GM19468 (cell line): ENCODE measurements at regions not wholly inside any gene's neighbourhood (a gene's known extent, or its start where the extent isn't known, plus 50 kb on each side); places are given as distances from the start of the nearest gene placed in this dataset.

Experiments used
- ATAC-seq: cut with Tn5 transposase; IDR thresholded peaks from one replicate; pipeline ENCODE4 v1.9.1; 2021; ENCODE audit warnings: mild to moderate bottlenecking, moderate library complexity, moderate number of reproducible peaks; ENCODE audit not compliant: unreplicated experiment; ENCODE audit errors: extremely low read depth

DNA sequence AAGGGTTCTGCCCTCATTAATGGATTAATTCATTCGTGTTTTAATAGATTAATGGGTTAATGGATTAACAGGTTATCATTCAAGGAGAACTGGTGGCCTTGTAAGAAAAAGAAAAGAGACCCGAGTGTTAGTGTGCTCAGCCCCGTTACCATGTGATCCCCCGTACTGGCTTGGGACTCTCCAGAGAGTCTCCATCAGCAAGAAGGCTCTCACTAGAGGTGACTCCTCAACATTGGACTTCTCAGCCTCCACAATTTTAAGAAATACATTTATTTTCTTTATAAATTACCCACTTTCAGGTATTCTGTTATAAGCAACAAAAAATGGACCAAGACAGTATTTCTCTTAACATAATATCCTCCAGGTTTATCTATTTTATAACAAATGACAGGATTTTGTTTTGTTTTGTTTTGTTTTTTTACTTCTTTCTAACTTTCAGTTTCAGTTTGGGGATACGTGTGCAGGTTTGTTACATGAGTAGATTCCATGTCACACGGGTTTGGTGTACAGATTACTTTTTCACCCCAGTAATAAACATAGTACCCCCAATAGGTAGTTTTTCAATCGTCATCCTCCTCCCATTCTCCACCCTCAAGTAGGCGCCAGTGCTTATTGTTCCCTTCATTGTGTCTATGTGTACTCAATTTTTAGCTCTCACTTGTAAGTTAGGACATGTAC lies 456.1 kb downstream of the DNAH5 start:
- no peak for ATAC-seq

DNA sequence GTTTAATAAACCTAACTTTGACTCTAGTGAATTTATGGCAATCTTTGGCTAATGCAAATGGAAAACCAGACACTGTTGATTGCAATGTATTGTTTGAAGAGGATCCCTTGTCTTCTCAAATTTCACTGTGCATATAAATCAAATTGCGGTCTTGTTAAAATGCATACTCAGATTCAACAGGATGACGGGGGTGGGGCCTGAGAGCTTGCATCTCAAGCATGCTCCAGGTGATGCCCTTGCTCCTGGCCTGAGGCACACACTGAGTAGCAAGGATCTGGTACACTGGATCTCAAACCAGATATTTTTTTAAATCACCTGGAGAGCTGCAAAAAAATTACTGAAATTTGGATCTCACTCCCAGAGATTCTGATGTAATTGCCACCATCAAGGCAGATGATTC lies 463.7 kb downstream of the DNAH5 start:
- no peak for ATAC-seq

DNA sequence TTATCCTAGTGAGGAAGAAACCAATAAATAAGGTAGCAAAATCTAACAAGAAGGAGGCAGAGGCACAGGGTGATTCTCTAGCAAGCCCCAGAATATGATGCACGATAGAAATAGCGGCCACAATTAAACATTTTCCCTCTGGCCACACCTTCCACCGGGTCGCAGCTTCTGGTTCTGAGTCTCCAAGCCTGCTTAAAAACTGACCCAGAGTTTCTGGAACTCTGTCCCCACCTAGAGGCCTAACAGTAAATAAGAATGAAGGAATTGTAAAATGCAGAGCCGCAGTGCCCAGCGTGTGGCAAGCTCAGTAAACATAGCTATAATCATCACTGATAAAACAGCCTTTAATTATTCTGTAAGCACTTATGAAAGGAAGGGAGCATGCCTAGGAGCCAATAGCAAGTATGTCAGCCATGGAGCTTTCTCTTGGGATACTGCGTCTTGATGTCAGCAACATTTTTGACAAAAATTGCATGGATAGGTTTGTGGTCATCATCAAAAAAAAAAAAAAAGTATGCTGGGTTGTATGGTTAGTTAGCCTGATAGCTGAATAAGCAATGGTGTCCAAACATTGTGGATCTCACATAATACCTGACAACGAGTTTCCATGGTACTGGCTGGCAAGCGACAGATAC lies 465.5 kb downstream of the DNAH5 start:
- no peak for ATAC-seq

DNA sequence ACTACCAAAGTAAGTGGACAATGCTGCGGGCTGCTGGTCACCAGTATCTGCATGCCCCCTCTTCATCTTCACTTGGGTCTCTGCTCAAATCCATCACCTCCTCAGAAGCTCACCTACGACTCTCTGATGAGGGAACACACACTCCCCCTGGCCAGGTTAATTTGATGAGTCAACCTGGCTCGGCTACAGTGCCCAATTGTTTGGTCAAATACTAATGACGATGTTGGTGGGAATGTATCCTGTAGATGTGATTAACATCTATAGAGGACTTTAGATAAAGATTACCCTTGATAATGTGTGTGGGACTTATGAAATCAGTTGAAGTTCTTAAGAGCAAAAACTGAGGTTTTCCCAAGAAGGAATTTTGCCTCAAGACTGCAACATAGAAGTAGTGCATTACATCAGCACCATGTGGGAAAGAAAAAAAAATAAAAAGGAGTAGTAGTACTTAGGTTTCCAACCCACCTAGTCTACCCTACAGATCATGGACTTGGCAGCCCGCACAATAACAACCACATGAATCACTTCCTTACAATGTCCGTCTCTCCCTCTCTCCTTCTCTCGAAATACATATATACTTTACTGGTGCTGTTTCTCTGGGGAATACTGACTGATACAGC lies 467.3 kb downstream of the DNAH5 start:
- no peak for ATAC-seq

DNA sequence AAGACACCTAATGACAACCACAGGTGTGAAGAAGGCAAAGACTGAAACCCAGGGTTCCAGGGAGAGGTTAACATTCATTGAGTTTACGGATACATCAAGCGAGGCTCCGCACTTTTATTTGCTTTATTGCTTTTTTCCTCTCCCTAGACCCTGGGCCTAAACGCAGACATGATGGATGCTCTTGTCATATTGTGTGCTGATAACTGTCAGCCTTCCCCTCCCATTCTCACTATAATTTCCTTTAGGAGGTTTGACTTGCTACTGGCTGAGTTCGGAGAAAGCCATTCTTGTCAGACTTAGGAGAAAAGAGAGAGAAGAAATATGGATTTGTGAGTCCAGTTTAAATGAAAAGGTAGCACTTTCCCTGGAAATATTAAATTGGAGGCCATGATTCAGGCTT lies 471.6 kb downstream of the DNAH5 start:
- no peak for ATAC-seq

DNA sequence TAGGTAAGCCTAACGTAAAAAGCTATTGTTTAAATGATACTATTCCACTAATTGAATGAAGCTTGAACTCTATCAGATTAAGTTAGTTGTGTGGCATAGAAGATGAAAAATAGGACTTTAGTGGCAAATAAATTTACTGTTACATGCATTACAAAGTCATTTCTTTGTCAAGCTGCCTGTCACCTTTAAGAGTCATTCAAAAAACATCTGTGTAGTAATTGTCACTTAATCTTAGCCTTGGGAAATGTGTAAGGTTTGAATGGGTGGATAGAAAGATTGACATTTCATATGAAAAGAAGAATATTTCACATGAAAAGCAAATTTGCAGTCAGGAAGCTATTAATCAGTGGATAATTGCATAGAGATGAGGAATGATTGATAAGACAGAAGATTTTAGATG lies 473.5 kb downstream of the DNAH5 start:
- ATAC-seq: no peak

DNA sequence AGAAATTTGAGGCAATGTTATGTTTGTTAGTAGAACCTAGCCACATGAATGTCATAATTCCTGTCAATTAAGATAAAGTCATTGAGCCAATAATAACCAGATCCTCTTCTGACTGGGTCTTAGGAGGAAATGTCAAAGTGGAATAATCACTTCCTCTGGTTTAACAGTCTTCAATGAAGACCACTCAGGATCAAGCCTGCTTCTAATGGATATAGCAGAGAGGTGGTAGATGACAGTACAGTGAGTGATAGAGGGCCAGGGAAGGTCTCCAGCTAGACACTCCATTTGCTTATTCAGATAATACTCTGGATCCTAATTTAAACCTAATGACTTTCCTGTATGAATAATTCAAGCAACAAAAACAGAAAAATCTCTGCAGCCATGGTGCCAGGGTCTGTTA lies 474.2 kb downstream of the DNAH5 start:
- ATAC-seq: no peak

DNA sequence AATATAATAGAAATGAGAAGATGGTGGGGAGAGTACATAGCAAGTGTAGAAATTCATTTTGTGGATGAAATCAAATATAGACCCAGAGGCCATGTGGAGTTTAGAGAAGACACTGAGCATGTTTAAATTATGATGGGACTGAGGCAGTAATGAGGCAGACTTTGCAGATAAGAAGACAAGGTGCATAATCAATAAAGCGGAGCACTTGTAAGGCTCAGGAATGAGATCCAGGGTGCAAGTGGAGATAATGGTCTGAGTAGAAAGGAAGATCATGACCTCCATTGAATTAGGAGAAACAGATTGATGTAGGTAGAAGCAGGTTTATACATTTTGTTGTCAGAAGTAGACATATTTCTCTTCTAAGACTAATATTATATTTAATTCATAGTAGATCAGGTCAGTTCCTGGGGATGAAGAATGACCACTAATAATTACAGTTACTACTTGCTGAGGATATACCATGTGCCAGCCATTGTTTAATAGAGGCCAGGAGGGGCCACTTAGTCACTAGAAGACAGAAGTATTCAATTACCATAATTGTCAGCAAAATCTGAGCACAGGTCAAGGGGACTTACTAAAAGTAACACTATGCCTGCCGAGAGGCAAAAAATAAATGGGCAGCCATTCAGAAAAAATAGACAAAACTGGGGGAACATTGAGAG lies 479.8 kb downstream of the DNAH5 start:
- no peak for ATAC-seq

DNA sequence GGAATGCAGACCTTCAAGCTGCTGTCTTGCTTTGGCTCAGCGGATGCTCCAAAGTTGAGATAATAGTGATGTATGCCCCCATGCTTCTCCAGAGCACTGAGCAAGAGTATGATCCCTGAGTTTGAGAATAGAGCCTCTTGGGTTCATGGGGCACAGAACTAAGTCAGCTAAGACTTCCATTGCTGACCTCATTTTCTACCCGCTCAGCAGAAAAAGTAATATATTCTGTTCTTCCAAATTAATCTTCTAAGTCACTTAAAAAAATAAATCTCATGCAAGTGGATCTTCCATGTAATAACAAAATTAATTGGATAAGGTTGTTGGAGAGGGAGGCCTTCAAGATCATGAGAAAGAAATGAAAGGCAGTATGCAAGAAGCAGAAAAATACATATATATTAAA lies 483.9 kb downstream of the DNAH5 start:
- no peak for ATAC-seq

DNA sequence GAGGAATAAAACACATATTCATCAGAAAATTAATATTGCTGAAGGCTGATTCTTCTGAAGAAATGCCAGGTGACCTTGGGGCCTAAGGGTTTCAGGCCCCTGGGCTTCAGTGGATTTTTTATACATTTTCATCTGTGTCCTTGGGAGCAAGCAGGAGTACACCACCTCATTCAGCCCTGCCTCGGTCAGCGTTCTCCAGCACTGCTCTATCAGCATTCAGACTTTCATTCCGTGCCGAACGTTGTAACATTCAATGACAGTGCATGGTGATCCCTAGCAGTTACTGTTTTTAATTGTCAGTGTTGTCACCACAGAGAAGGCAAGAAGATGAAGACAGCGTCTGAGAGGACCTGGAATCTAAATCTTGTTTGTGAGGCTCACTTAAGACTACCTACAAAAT lies 490.4 kb downstream of the DNAH5 start:
- no peak for ATAC-seq

DNA sequence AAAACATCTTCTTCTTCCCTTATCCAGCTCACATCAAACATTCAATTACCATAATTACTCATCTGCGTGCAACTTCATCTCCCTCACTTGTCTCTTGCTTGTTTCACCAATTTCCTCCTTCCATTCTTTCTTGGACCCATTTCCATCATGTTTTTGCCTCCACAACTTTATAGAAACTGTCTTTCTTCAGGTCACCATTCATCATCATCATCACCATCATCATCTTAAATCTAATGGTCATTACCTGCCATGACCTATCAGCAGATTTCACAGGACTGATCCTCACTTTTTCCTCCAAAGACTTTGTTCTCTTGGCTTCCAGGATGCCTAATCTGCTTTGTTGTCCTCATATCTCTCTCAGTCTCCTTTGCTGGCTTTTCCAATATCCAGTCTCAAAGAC lies 495.6 kb downstream of the DNAH5 start:
- ATAC-seq: no peak

DNA sequence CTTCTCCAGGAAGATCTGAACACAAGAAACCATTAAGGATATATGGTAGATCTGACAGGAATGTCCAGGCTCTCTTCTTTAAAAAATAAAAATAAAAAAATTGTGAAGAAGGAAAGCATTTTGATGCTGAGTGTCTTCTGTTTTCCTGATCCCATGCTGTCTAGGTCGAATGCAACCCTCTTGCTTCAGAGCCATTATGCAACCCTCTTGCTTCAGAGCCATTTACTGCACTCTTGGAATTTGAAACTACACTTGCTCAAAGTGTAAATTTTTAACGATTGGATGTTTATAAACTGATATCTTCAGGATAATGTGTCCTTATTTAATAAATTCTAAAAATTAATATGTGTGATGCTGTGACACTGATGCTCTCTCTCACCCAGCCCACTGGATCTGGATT lies 505.1 kb downstream of the DNAH5 start:
- no peak for ATAC-seq

DNA sequence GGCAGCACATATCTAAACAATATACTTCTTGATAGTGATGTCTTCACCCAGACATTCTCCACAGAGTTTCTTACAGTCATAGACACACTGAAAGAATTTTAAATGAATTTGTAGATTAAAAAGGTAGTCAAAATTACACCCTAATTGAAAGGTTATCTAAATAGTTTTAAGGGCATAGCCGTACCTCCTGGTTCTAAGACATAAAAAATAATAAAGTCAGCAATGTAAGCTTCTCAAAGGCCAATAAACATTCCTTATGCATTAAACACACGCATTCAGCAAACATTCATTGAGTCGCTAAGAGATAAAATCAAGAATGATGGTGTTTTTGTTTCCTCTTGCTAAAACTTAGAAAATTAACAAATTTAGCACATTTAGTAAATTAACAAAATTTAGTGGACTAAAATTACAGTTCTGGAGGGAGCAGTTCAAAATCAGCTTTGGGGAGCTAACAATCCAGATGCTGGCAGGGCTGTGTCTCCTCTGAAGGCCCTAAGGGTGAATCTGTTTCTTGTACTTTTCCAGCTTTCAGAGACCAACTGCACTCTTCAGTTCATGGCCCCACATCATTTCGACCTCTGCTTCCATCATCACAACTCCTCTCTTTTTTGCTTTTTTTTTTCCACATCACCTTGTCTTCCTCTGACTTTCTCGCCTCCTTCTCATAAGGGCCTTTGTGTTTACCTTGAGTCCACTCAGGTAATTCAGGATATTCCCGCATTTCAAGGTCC lies 516.5 kb downstream of the DNAH5 start:
- no peak for ATAC-seq

DNA sequence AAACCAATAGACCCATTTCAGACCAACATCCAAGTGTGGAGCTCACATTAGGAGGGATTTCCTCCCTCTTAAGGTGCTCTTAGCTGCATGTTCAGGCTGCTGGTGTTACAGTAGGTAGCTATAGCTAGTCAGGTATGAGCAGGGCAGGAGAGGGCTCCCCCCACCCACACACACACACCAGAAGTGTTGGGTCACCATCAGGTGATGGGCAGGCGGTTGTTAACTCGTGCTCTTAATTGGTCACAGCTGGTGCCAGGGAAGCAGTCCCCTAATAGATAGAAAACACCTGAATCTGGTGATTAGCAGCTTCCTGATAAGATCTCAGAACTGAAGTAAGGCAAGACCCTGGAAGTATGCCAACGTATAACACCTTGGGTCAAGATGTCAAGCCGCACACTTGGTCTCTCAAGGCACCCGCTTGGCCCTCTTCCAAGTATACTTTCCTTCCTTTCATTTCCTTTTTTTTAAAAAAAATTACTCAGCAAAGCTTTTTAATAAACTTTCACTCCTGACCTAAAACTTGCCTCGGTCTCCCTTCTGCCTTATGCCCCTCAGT lies 532.4 kb downstream of the DNAH5 start:
- no peak for ATAC-seq

DNA sequence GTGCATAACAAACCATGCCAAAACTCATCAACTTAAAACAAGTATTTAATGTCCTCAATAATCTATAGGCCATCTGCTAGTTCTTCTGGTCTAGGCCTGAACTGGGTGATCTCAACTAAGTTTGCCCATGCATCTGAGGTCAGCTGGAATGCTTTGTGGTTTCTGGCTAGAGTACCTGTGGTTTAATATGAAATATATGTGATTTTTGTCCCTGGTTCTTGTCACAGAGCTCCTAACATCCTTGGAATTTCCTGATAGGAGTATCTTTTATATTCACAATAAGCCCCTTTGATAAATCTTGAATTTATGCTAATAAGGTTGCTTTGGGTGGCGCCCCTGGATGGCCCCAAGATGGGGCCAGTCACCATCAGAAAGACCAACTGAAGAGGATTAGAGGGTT lies 535.9 kb downstream of the DNAH5 start:
- no peak for ATAC-seq

DNA sequence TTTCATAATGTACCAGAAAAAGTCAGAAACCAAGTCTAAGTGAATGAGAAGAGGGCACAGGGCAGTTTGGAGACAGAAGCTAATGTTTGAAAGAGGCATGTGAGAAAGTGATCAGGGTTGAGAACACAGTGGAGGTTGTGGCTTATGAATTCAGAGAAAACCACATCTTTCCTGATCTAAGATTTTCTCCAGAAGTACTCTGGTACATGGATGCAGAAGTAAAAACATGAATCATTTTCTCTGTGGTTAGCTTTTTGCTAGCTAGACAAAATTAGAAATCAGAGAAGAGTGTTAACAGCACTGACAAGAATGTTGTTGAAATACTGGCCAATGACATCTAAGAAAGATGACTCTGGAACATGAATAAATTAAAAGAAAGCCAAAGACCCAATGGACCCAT lies 541.1 kb downstream of the DNAH5 start:
- ATAC-seq: no peak

DNA sequence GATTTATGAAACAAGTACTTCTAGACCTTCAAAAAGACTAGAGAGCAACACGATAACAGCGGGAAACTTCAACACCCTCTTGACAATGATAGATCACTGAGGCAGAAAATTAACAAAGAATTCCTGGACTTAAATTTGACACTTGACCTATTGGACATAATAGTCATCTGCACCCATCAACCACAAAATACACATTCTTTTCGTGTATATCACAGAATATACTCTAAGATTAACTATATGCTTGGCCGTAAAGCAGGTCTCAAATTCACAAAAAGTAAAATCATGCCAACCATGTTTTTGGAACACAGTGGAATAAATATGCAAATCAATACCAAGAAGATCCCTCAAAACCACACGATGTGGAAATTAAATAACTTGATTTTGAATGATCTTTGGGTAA lies 559.4 kb downstream of the DNAH5 start:
- no peak for ATAC-seq

DNA sequence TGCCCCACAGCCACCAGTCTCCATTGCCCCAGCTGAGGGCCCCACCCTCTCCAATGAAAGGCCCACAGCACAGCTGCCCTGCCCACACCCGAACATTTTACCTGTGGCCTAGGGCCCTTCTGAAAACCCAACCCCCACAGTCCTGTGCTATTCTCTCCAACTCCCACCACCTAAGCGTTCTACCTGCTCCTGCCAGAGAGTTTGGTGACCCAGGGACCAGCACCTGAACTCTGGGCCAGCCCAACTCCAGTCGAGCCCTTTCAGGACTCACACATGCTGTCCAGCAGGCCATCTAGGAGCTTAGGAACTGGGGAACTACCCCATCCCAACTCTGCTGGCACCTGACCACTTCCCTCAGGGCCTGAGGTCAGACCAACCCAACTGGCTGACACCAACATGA lies 562.3 kb downstream of the DNAH5 start:
- no peak for ATAC-seq

DNA sequence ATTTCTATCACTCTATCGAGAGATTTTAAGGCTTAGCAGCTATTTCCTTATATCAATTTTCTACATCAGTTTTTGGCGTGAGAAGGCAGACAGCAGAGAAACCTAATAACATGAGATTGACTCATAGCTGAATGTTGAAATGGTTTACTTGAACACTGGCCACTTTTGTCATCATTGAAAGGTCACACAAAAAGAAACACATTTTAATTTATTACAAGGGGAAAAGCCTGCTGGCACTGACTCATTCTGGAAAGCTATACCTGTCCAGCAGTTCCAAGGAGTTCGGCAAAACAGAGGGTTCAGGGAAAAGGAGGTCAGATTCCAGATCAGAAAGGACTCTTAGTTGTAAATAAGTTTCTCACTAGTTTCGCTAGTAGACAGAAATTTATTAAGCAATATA lies 566.4 kb downstream of the DNAH5 start:
- ATAC-seq: no peak

DNA sequence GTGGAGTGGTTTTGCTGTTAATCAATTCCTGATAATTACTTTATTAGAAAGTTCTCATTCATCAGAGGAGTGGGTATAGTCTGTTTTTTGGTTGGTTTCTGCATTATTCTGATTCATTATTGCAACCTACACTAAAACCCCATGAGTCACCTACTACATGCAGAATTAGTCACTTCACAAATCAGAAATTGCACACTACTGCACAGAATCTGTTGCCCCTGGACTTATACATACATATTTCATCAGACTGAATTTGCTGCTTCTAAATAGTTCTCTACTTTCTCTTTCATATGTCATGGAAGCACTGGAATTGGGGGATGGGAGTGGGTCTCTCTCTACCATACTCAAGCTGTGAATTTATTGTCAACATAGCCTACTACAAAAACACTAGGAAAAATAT lies 585.1 kb downstream of the DNAH5 start:
- no peak for ATAC-seq
